ENCODE measurements at regions not wholly inside any gene's neighbourhood (a gene's known extent, or its start where the extent isn't known, plus 50 kb on each side); places are given as distances from the start of the nearest gene placed in this dataset.

DNA sequence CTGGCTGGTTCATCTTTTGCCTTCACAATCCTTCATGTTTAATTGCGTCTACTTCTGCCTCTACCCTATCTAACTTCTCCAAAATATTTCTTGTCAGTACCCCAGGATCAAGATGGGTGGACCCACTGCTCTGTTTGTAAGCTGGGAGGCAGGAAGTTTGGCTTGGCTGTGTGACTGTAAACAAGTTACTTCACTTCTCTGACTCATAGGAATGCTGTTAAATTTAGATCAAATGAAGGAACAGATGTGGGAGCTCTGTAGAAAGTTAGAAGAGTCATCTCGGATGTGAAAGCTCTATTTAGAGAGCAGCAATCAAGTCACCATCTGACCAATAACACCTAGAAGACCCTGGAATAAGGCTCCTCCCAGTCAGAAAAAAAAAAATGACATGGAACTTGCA is 55.2 kb upstream of the MRTFB start:
- no peak for TF ChIP-seq EP300 (IDR thresholded peaks at IDR 0.05)
- TF ChIP-seq POLR2AphosphoS5 (IDR thresholded peaks at IDR 0.05): peak; percentile 39 to 54
- TF ChIP-seq, protein P1, sequence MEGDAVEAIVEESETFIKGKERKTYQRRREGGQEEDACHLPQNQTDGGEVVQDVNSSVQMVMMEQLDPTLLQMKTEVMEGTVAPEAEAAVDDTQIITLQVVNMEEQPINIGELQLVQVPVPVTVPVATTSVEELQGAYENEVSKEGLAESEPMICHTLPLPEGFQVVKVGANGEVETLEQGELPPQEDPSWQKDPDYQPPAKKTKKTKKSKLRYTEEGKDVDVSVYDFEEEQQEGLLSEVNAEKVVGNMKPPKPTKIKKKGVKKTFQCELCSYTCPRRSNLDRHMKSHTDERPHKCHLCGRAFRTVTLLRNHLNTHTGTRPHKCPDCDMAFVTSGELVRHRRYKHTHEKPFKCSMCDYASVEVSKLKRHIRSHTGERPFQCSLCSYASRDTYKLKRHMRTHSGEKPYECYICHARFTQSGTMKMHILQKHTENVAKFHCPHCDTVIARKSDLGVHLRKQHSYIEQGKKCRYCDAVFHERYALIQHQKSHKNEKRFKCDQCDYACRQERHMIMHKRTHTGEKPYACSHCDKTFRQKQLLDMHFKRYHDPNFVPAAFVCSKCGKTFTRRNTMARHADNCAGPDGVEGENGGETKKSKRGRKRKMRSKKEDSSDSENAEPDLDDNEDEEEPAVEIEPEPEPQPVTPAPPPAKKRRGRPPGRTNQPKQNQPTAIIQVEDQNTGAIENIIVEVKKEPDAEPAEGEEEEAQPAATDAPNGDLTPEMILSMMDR (IDR thresholded peaks at IDR 0.05): no peak
